CD14-positive monocyte (primary cell): ENCODE measurements at regions not wholly inside any gene's neighbourhood (a gene's known extent, or its start where the extent isn't known, plus 50 kb on each side); places are given as distances from the start of the nearest gene placed in this dataset.
"Not testable (repeated sequence)": the region's sequence is repeated elsewhere in the genome, so short reads cannot be mapped to it uniquely, and the experiment has no call there.

Experiments
- DNase-seq, 3 donors: peaks; one replicate each; pipeline ENCODE4 v3.0.0-alpha.2; 2011 to 2022
- H2AFZ ChIP-seq: 2 replicates; pipeline ENCODE4 v1.6.0; 2012; ENCODE audit warnings: mild to moderate bottlenecking, low read depth, low read length, inconsistent platforms; ENCODE audit not compliant: insufficient read depth, poor library complexity, severe bottlenecking
- H3K27ac ChIP-seq, 2 donors: 1 replicate in 1 of 2; 2 replicates in 1 of 2; pipeline ENCODE4 v1.5.1; 2012 to 2013; ENCODE audit warnings: low read length in 2 of 2, control low read depth in 1 of 2, inconsistent platforms in 1 of 2, low read depth in 1 of 2, mild to moderate bottlenecking in 1 of 2
- H3K27me3 ChIP-seq, 2 donors: one replicate each; pipeline versions ENCODE4 v1.6.0 to v1.6.1; 2011 to 2013; ENCODE audit warnings: low read length in 2 of 2; ENCODE audit not compliant: control insufficient read depth in 2 of 2, insufficient read depth in 2 of 2
- H3K36me3 ChIP-seq, 2 donors: replicated peaks in 1 of 2; 1 replicate in 1 of 2; 2 replicates in 1 of 2; pipeline versions ENCODE4 v1.5.1 to v1.6.1; 2012 to 2013; ENCODE audit warnings: low read length in 2 of 2, control low read depth in 1 of 2, inconsistent platforms in 1 of 2, mild to moderate bottlenecking in 1 of 2; ENCODE audit not compliant: insufficient read depth in 2 of 2, control insufficient read depth in 1 of 2
- H3K4me1 ChIP-seq, 2 donors: 1 replicate in 1 of 2; 2 replicates in 1 of 2; pipeline versions ENCODE4 v1.5.1 to v1.6.1; 2012 to 2013; ENCODE audit warnings: low read length in 2 of 2, control low read depth in 1 of 2, inconsistent platforms in 1 of 2, mild to moderate bottlenecking in 1 of 2, moderate library complexity in 1 of 2; ENCODE audit not compliant: insufficient read depth in 2 of 2, control insufficient read depth in 1 of 2
- H3K4me2 ChIP-seq: replicated peaks from 2 replicates; pipeline ENCODE3; 2012; ENCODE audit warnings: low read length, moderate library complexity, mild to moderate bottlenecking; ENCODE audit not compliant: poor library complexity, severe bottlenecking; ENCODE audit errors: extremely low read depth
- H3K4me3 ChIP-seq, 3 experiments: fragments of 200-600 bp in 1 of 3; sonication (generic) in 1 of 3; replicated peaks in 1 of 3; 1 replicate in 2 of 3; 2 replicates in 1 of 3; pipeline ENCODE4 v1.5.1; 2011 to 2013; ENCODE audit warnings: low read length in 3 of 3, mild to moderate bottlenecking in 3 of 3, control low read depth in 2 of 3, low read depth in 2 of 3, inconsistent platforms in 1 of 3, moderate library complexity in 1 of 3
- H3K79me2 ChIP-seq: 2 replicates; pipeline ENCODE4 v1.6.0; 2012; ENCODE audit warnings: mild to moderate bottlenecking, control low read depth, inconsistent platforms, low read length, moderate library complexity; ENCODE audit not compliant: insufficient read depth
- H3K9ac ChIP-seq: 2 replicates; pipeline ENCODE4 v1.6.0; 2017; ENCODE audit warnings: low read length, mild to moderate bottlenecking; ENCODE audit not compliant: insufficient read depth, poor library complexity, severe bottlenecking
- H3K9me3 ChIP-seq, 2 donors: replicated peaks in 1 of 2; 1 replicate in 1 of 2; 2 replicates in 1 of 2; pipeline versions ENCODE4 v1.5.1 to v1.6.1; 2012 to 2013; ENCODE audit warnings: low read length in 2 of 2, control low read depth in 1 of 2; ENCODE audit not compliant: control insufficient read depth in 1 of 2, insufficient read depth in 1 of 2
- H4K20me1 ChIP-seq: 2 replicates; pipeline ENCODE4 v1.6.0; 2012; ENCODE audit warnings: mild to moderate bottlenecking, low read length, control low read depth, moderate library complexity; ENCODE audit not compliant: insufficient read depth
- H3K27ac Mint-ChIP-seq, 7 donors: one replicate each; pipeline ENCODE4 v1.8.0; 2020; ENCODE audit warnings: mild to moderate bottlenecking in 7 of 7, mixed read lengths in 7 of 7, moderate library complexity in 6 of 7, inconsistent platforms in 2 of 7
- H3K27me3 Mint-ChIP-seq, 3 donors: one replicate each; pipeline ENCODE4 v1.8.0; 2021 to 2022; ENCODE audit warnings: low read depth in 3 of 3, mild to moderate bottlenecking in 3 of 3, mixed read lengths in 3 of 3, moderate library complexity in 3 of 3, inconsistent platforms in 1 of 3
- H3K36me3 Mint-ChIP-seq, 2 donors: one replicate each; pipeline ENCODE4 v1.8.0; 2020; ENCODE audit warnings: mixed read lengths in 2 of 2, inconsistent platforms in 1 of 2, mild to moderate bottlenecking in 1 of 2
- H3K4me1 Mint-ChIP-seq: one replicate; pipeline ENCODE4 v1.8.0; 2020; ENCODE audit warnings: mild to moderate bottlenecking, mixed read lengths
- H3K4me3 Mint-ChIP-seq, 2 donors: one replicate each; pipeline ENCODE4 v1.8.0; 2020; ENCODE audit warnings: mild to moderate bottlenecking in 2 of 2, mixed read lengths in 2 of 2, moderate library complexity in 1 of 2
- H3K9me3 Mint-ChIP-seq, 7 donors: one replicate each; pipeline ENCODE4 v1.8.0; 2020 to 2022; ENCODE audit warnings: mixed read lengths in 7 of 7, mild to moderate bottlenecking in 6 of 7, moderate library complexity in 6 of 7, inconsistent platforms in 2 of 7
- WGBS: methylation state at CpG from one replicate; pipeline ENCODE4 v1.1.5; 2013; ENCODE audit warnings: missing lambda C conversion rate; ENCODE audit not compliant: insufficient coverage; 5-methylcytosine and 5-hydroxymethylcytosine counted together
- intact Hi-C, 2 donors: fragments of 100-400 bp; cut with micrococcal nuclease; formaldehyde crosslinking; loops; one replicate each; pipeline versions ENCODE4 v1.15.0 to v1.15.1; 2023
- TF ChIP-seq, protein P1 (sequence below): fragments of 200-600 bp; IDR thresholded peaks from one replicate; pipeline ENCODE4 v1.8.0; 2022; ENCODE audit warnings: antibody characterized with exemption, mild to moderate bottlenecking

DNA sequence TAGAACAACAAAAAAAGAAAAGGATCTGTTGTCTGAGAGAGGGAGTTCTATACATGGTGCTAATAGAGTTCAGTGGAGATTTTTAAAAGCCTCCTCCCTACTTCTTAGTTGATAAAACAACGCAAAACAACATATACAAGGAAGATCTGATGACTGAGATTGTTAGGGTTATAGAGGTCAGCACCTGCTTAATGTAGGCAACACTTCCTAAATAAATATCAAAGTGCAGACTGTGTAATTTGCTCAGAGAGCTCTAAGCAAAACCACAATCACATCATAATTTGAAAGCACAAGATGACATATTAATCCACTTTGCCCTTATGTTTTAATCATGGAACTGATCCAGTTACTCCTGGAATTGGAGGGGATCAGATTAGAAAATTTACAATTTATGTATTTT lies 474.5 kb downstream of the PRR16 start:
- H4K20me1 ChIP-seq = no peaks in the 10 kb centered on the region
- H3K36me3 Mint-ChIP-seq = no peaks in the 10 kb centered on the region
- no peaks in the 10 kb centered on the region for H3K36me3 ChIP-seq
- H3K79me2 ChIP-seq = no peaks in the 10 kb centered on the region
- no peak overlapping the region for H3K27ac Mint-ChIP-seq
- no peak overlapping the region for H3K4me2 ChIP-seq
- H3K4me1 ChIP-seq = no peaks in the 10 kb centered on the region
- DNase-seq = no peak
- no peak overlapping the region for H2AFZ ChIP-seq
- no peaks in the 10 kb centered on the region for H3K27me3 ChIP-seq
- no peak overlapping the region for H3K27ac ChIP-seq
- H3K9me3 ChIP-seq = peaks cover 5 to 13% of the 10 kb centered on the region in 2 donors
- no peak overlapping the region for H3K4me3 ChIP-seq
- no peaks in the 10 kb centered on the region for H3K4me1 Mint-ChIP-seq
- H3K27me3 Mint-ChIP-seq = no peaks in the 10 kb centered on the region
- H3K9ac ChIP-seq = no peak overlapping the region
- intact Hi-C loops = no loop called here
- H3K4me3 Mint-ChIP-seq = no peak overlapping the region
- WGBS = no CpG with 5 or more reads among the region's 1 CpG
- TF ChIP-seq, protein P1, sequence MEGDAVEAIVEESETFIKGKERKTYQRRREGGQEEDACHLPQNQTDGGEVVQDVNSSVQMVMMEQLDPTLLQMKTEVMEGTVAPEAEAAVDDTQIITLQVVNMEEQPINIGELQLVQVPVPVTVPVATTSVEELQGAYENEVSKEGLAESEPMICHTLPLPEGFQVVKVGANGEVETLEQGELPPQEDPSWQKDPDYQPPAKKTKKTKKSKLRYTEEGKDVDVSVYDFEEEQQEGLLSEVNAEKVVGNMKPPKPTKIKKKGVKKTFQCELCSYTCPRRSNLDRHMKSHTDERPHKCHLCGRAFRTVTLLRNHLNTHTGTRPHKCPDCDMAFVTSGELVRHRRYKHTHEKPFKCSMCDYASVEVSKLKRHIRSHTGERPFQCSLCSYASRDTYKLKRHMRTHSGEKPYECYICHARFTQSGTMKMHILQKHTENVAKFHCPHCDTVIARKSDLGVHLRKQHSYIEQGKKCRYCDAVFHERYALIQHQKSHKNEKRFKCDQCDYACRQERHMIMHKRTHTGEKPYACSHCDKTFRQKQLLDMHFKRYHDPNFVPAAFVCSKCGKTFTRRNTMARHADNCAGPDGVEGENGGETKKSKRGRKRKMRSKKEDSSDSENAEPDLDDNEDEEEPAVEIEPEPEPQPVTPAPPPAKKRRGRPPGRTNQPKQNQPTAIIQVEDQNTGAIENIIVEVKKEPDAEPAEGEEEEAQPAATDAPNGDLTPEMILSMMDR = no peak
- H3K9me3 Mint-ChIP-seq = peaks cover 0 to 10% (median 6%) of the 10 kb centered on the region in 7 donors

DNA sequence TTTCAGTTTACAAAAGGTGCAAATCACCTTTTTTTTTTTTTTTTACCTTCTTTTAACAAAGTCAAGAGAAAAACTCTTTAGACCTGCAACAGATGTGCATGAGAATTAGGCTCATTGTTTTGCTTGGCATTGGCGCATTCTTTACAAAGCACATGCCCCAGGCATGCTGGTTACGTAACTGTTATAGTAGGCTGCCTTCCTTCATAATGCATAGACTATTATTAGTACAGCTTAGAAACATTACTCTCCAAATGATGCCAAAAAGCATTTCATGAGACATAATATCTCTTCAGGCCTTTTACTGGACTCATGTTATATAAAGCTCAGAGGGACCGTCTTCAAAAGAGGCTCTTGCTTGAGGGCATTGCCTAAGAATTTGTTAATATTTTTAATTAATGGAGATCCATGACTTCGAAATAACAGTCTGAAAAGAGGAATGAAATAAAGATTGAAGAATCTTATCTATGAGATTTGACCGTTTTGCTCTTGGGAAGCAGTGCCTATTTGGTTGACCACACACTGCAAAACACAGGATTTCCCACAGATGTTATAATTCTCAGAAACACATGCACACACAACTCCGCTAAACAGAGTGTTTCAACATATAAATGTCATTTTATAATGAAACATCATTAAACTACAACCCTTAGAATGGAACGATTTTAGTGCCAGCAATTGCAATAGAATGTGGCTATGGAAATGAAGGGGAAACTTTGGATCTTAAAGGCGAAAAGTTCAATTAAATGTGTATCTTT lies 478.7 kb downstream of the PRR16 start:
- DNase-seq = no peak
- TF ChIP-seq, protein P1 = no peak
- no peaks in the 10 kb centered on the region for H3K4me1 ChIP-seq
- H3K79me2 ChIP-seq = no peaks in the 10 kb centered on the region
- H3K27me3 ChIP-seq = no peaks in the 10 kb centered on the region
- H3K4me1 Mint-ChIP-seq = no peaks in the 10 kb centered on the region
- H2AFZ ChIP-seq = no peak overlapping the region
- H3K36me3 Mint-ChIP-seq = no peaks in the 10 kb centered on the region
- H3K27ac Mint-ChIP-seq = no peak overlapping the region
- H3K9me3 Mint-ChIP-seq = peaks cover 0 to 4% (median 0%) of the 10 kb centered on the region in 7 donors
- no peaks in the 10 kb centered on the region for H3K27me3 Mint-ChIP-seq
- H3K27ac ChIP-seq = no peak overlapping the region
- no peak overlapping the region for H3K4me3 ChIP-seq
- intact Hi-C loops = no loop called here
- no peak overlapping the region for H3K4me2 ChIP-seq
- no peaks in the 10 kb centered on the region for H3K36me3 ChIP-seq
- no peaks in the 10 kb centered on the region for H4K20me1 ChIP-seq
- no peak overlapping the region for H3K4me3 Mint-ChIP-seq
- H3K9me3 ChIP-seq = no peaks in the 10 kb centered on the region
- no CpG with 5 or more reads among the region's 8 CpGs for WGBS
- no peak overlapping the region for H3K9ac ChIP-seq

DNA sequence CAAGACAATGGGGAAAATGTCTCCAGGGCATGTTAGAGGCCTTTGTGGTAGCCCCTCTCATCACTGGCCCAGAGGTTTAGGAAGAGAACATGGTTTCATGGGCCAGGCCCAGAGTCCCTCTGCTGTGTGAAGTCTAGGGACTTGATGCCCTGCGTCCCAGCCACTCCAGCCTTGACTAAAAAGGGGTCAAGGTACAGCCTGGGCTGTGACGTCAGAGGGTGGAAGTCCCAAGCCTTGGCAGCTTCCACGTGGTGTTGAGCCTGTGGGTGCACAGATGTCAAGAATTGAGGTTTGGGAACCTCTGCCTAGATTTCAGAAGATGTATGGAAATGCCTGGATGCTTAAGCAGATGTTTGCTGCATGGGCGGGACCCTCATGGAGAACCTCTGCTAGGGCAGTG lies 485.5 kb downstream of the PRR16 start:
- H3K4me3 Mint-ChIP-seq, H3K4me1 ChIP-seq, H3K9ac ChIP-seq, DNase-seq, H3K36me3 Mint-ChIP-seq, H3K27me3 ChIP-seq, H3K27me3 Mint-ChIP-seq, H4K20me1 ChIP-seq, H3K4me3 ChIP-seq, intact Hi-C loops, H3K27ac ChIP-seq, H3K4me2 ChIP-seq, H3K36me3 ChIP-seq, H2AFZ ChIP-seq, H3K79me2 ChIP-seq, H3K4me1 Mint-ChIP-seq, H3K27ac Mint-ChIP-seq: not testable (repeated sequence)
- WGBS = 83% methylated on average over 4 of the region's 4 CpGs
- peaks cover 17 to 20% of the 10 kb centered on the region in 2 donors for H3K9me3 ChIP-seq
- peaks cover 5 to 19% (median 10%) of the 10 kb centered on the region in 7 donors for H3K9me3 Mint-ChIP-seq
